ENCODE measurements at regions not wholly inside any gene's neighbourhood (a gene's known extent, or its start where the extent isn't known, plus 50 kb on each side); places are given as distances from the start of the nearest gene placed in this dataset.

DNA sequence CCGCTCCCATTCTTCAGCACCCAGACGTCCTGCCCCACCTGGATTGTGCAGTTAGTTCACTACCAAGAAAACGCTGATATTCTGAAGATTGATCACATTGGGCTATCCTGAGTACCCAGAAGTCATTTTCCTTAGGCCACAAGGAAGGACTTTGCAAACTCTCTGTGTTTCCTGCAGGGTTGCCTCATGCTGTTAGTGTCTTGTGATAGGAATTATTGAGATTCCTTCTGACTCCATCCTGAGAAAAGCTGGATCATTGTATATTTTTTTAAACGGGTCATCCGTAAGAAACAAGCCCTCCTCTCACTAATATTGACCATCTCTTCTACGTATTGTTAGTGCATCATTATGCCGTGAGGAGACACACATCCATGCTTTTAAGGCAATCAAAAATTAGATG, 96.0 kb upstream of the DAPK1 start:
- no peak for TF ChIP-seq EZH2 (IDR thresholded peaks at IDR 0.05; ENCODE audit: insufficient read depth, poor library complexity, severe bottlenecking)
- TF ChIP-seq EZH2phosphoT487 (IDR thresholded peaks at IDR 0.05; ENCODE audit: insufficient read depth, low read depth), result no peak
